ENCODE measurements at regions not wholly inside any gene's neighbourhood (a gene's known extent, or its start where the extent isn't known, plus 50 kb on each side); places are given as distances from the start of the nearest gene placed in this dataset.
A peak's percentile ranks its signal among the peaks of the same experiment; 100 is the strongest.

GRCh38 chr15:85296615-85297402, 83.6 kb upstream of the AKAP13 start:
- peak overlapping the region; percentile 35 for H3K4me3 ChIP-seq (ENCODE audit: control insufficient read depth, low read depth, low read length)
- TF ChIP-seq CTCF (conservative IDR thresholded peaks at IDR 0.05; ENCODE audit: control insufficient read depth, insufficient read depth, low read depth, low read length), result peak; percentile 92

GRCh38 chr15:85297537-85297936, 82.9 kb upstream of the AKAP13 start:
- TF ChIP-seq CTCF (conservative IDR thresholded peaks at IDR 0.05; ENCODE audit: control insufficient read depth, insufficient read depth, low read depth, low read length), result no peak
- H3K4me3 ChIP-seq (ENCODE audit: control insufficient read depth, low read depth, low read length), result no peak overlapping the region
- DNase-seq (ENCODE audit: low read depth), result no peak

More at GRCh38 chr15:85296615-85297402, 83.6 kb upstream of the AKAP13 start:
- peak; percentile 85 for DNase-seq (ENCODE audit: low read depth)

GRCh38 chr15:85298366-85298765, 82.0 kb upstream of the AKAP13 start:
- no peak for TF ChIP-seq CTCF (conservative IDR thresholded peaks at IDR 0.05; ENCODE audit: control insufficient read depth, insufficient read depth, low read depth, low read length)
- no peak overlapping the region for H3K4me3 ChIP-seq (ENCODE audit: control insufficient read depth, low read depth, low read length)
- no peak for DNase-seq (ENCODE audit: low read depth)

- no peak for DNase-seq (ENCODE audit: low read depth)
- no peak overlapping the region for H3K4me3 ChIP-seq (ENCODE audit: control insufficient read depth, low read depth, low read length)
- no peak for TF ChIP-seq CTCF (conservative IDR thresholded peaks at IDR 0.05; ENCODE audit: control insufficient read depth, insufficient read depth, low read depth, low read length)
Measured at GRCh38 chr15:85298941-85299340, 81.5 kb upstream of the AKAP13 start.

GRCh38 chr15:85302271-85302670, 78.1 kb upstream of the AKAP13 start:
- TF ChIP-seq CTCF (conservative IDR thresholded peaks at IDR 0.05; ENCODE audit: control insufficient read depth, insufficient read depth, low read depth, low read length), result no peak
- DNase-seq (ENCODE audit: low read depth), result no peak
- H3K4me3 ChIP-seq (ENCODE audit: control insufficient read depth, low read depth, low read length), result no peak overlapping the region

GRCh38 chr15:85305050-85305449, 75.4 kb upstream of the AKAP13 start:
- no peak overlapping the region for H3K4me3 ChIP-seq (ENCODE audit: control insufficient read depth, low read depth, low read length)
- TF ChIP-seq CTCF (conservative IDR thresholded peaks at IDR 0.05; ENCODE audit: control insufficient read depth, insufficient read depth, low read depth, low read length), result no peak
- no peak for DNase-seq (ENCODE audit: low read depth)

Measured in fibroblast of mammary gland (primary cell).